ENCODE measurements at regions not wholly inside any gene's neighbourhood (a gene's known extent, or its start where the extent isn't known, plus 50 kb on each side); places are given as distances from the start of the nearest gene placed in this dataset.

DNA sequence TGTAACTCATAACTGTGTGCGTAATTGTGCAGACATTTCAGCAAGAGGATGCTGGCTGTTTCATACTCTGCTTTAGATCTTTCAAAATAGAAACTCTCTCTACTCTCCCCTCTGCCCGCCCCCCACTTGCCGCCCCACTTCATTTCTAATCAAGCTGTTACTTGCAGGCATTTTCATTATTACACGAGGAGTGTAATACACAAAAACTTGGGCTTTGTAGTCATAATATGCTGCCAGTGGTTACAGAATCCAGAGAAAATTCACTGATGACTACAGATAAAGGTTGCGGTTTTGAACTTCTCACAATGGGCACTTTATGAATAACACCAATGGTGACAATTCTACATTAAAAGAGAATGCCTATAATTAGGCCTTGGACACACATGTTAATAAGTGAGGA, 194.0 kb upstream of the POU3F2 start:
- Histone ChIP-seq H3K18ac (ENCODE audit: extremely low read depth, low read length) (peak overlapping the region; percentile 64; the same call in 1 of the 2 replicates), H2BK120ac (replicated peaks; ENCODE audit: low read depth, low read length) (no peak overlapping the region), H3K4ac (replicated peaks; ENCODE audit: insufficient read length, low read depth, low read length) (no peak overlapping the region), H4K91ac (replicated peaks; ENCODE audit: insufficient read length, low read length) (no peak overlapping the region), H3K4me3 (ENCODE audit: extremely low read depth in 1 of 4, insufficient read depth in 2 of 4, low read depth in 3 of 4, low read length in 4 of 4) (no peak overlapping the region), H3K14ac (ENCODE audit: insufficient read length) (no peak overlapping the region), H3K23ac (ENCODE audit: insufficient read length) (no peak overlapping the region), H2AK5ac (ENCODE audit: low read depth, low read length) (no peak overlapping the region), H4K5ac (ENCODE audit: insufficient read length, low read depth, low read length) (no peak overlapping the region), H3K9me3 (ENCODE audit: insufficient read depth in 2 of 2, low read depth in 1 of 2, low read length in 1 of 2) (no peaks in the 10 kb centered on the region), H3K4me2 (ENCODE audit: insufficient read depth in 1 of 2, low read depth in 2 of 2, low read length in 2 of 2) (no peak overlapping the region), H4K8ac (ENCODE audit: extremely low read depth, insufficient read depth, low read length) (no peak overlapping the region), H2BK20ac (ENCODE audit: low read length) (peak overlapping the region; percentile 56; the same call in 1 of the 2 replicates), H3K79me1 (ENCODE audit: low read depth, low read length) (no peaks in the 10 kb centered on the region), H2BK5ac (ENCODE audit: low read depth, low read length) (no peak overlapping the region), H3K36me3 (ENCODE audit: control insufficient read depth in 2 of 4, insufficient read depth in 4 of 4, low read length in 3 of 4) (no peaks in the 10 kb centered on the region), H3K79me2 (ENCODE audit: control insufficient read depth in 1 of 2, insufficient read depth in 2 of 2, low read length in 2 of 2) (no peaks in the 10 kb centered on the region), H4K20me1 (replicated peaks in 1 of 2; ENCODE audit: control insufficient read depth in 1 of 2, insufficient read depth in 2 of 2, low read length in 2 of 2) (no peaks in the 10 kb centered on the region), H3K4me1 (replicated peaks in 1 of 4; ENCODE audit: control insufficient read depth in 3 of 4, insufficient read depth in 4 of 4, low read length in 3 of 4) (peaks cover 5 to 22% (median 15%) of the 10 kb centered on the region in 4 experiments; a peak in 6 of 7 replicates), H2AFZ (ENCODE audit: low read length) (no peak overlapping the region; the same call in 1 of the 2 replicates), H2BK12ac (ENCODE audit: low read depth, low read length) (no peak overlapping the region), H3K56ac (replicated peaks; ENCODE audit: insufficient read length, low read depth, low read length) (no peak overlapping the region), H3K23me2 (ENCODE audit: low read depth, low read length) (no peaks in the 10 kb centered on the region), H3K27me3 (replicated peaks in 1 of 4; ENCODE audit: control insufficient read depth in 3 of 4, extremely low read depth in 1 of 4, insufficient read depth in 3 of 4, low read length in 3 of 4) (no peaks in the 10 kb centered on the region), H3K9ac (replicated peaks in 1 of 4; ENCODE audit: extremely low read depth in 1 of 4, low read depth in 3 of 4, low read length in 3 of 4) (no peak overlapping the region), H2BK15ac (ENCODE audit: low read length) (no peak overlapping the region), H3K27ac (ENCODE audit: low read depth, low read length) (no peak overlapping the region)
- CTCF ChIA-PET (ENCODE audit: partially characterized antibody), result interaction anchor here (0.9 kb wide), 1 partner anchor 596 kb away, joined by 3 read pairs; no protein-coding TSS in a partner anchor
- FAIRE-seq, result no peak
- DNase-seq (ENCODE audit: low read depth in 1 of 2, low spot score in 2 of 2), result no peak
- WGBS, 2 experiments (ENCODE audit: extremely low coverage in 1 of 2, insufficient coverage in 1 of 2, insufficient read length in 1 of 2, insufficient replicate concordance in 2 of 2, low coverage in 1 of 2, low lambda C conversion rate in 2 of 2, missing lambda C conversion rate in 1 of 2), result 83% methylated on average over 5 of the region's 5 CpGs; no CpG with 5 or more reads in 1 of the 2 experiments
- POLR2A ChIA-PET (ENCODE audit: partially characterized antibody), result no interaction called here
- no peak for TF ChIP-seq RBBP5 (IDR thresholded peaks at IDR 0.05; ENCODE audit: borderline replicate concordance, low read depth, low read length)
- TF ChIP-seq HDAC2 (IDR thresholded peaks at IDR 0.05; ENCODE audit: borderline replicate concordance in 1 of 2, low read depth in 2 of 2, low read length in 2 of 2), result no peak
- TF ChIP-seq POU5F1 (IDR thresholded peaks at IDR 0.05; ENCODE audit: low read depth, low read length), result no peak
- TF ChIP-seq YY1 (IDR thresholded peaks at IDR 0.05; ENCODE audit: low read depth, low read length), result no peak
- no peak for TF ChIP-seq KDM4A (IDR thresholded peaks at IDR 0.05; ENCODE audit: low read depth, low read length, severe bottlenecking)
- TF ChIP-seq CBX8 (IDR thresholded peaks at IDR 0.05; ENCODE audit: borderline replicate concordance, low read depth, low read length), result no peak
- no peak for TF ChIP-seq MAX (IDR thresholded peaks at IDR 0.05)
- TF ChIP-seq SP2 (IDR thresholded peaks at IDR 0.05; ENCODE audit: low read length), result no peak
- no peak for TF ChIP-seq FOSL1 (IDR thresholded peaks at IDR 0.05; ENCODE audit: insufficient read depth, low read depth, low read length)
- TF ChIP-seq, protein P1, sequence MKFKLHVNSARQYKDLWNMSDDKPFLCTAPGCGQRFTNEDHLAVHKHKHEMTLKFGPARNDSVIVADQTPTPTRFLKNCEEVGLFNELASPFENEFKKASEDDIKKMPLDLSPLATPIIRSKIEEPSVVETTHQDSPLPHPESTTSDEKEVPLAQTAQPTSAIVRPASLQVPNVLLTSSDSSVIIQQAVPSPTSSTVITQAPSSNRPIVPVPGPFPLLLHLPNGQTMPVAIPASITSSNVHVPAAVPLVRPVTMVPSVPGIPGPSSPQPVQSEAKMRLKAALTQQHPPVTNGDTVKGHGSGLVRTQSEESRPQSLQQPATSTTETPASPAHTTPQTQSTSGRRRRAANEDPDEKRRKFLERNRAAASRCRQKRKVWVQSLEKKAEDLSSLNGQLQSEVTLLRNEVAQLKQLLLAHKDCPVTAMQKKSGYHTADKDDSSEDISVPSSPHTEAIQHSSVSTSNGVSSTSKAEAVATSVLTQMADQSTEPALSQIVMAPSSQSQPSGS (IDR thresholded peaks at IDR 0.05; ENCODE audit: low read length), result no peak
- no peak for TF ChIP-seq JUN (IDR thresholded peaks at IDR 0.05; ENCODE audit: low read depth, low read length)
- TF ChIP-seq TEAD4 (IDR thresholded peaks at IDR 0.05; ENCODE audit: low read depth, low read length), result no peak
